Mucosa of gallbladder (tissue), 1 donor: ENCODE measurements at regions not wholly inside any gene's neighbourhood (a gene's known extent, or its start where the extent isn't known, plus 50 kb on each side); places are given as distances from the start of the nearest gene placed in this dataset.
"Not testable (repeated sequence)": the region's sequence is repeated elsewhere in the genome, so short reads cannot be mapped to it uniquely, and the experiment has no call there.

Experiments used
- DNase-seq: peaks from one replicate; pipeline ENCODE4 v3.0.0-alpha.2; 2020; ENCODE audit warnings: low spot score
- donor health status: DM: no; HTN: no; CAD: no.

GRCh38 chr15:100720406-100720967, 118.1 kb downstream of the ASB7 start:
- peak; percentile 9 for DNase-seq

DNA sequence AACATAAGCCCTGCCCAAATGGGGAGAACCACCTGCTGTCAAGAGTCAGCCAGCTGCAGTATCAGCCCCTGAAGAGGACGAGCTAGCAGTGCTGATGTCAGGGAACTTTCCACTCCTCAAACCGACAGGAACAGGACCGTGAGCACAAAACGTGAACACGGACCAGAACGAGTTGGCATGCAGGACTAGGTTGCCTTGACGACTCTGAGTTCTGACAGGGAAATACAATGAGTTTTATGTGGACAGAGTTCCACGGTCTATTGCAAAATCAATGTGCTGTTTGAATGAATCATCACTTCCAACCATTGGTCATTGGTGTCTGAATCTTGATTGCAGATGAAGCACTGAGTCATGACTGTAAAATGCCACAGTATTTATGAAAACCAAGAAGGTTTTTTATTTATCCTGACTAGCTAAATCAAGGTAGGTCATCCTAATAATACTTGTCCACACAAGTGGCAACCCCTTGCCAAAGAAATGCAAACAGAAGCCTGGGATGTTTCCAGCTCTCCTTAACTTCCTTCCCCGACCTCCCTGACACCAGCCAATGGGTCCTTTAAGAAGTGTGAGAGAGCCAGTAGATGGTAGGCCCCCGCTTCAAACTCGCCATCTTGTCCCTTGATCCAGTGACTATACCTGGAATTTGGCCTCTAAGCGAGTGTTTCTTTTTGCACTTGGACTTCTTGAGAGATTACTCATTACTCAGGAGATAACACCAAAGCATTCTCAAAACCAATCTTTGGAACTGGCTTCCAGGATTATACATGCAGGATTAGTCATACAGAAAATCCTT, 119.6 kb downstream of the ASB7 start:
- DNase-seq: peak; percentile 87

DNA sequence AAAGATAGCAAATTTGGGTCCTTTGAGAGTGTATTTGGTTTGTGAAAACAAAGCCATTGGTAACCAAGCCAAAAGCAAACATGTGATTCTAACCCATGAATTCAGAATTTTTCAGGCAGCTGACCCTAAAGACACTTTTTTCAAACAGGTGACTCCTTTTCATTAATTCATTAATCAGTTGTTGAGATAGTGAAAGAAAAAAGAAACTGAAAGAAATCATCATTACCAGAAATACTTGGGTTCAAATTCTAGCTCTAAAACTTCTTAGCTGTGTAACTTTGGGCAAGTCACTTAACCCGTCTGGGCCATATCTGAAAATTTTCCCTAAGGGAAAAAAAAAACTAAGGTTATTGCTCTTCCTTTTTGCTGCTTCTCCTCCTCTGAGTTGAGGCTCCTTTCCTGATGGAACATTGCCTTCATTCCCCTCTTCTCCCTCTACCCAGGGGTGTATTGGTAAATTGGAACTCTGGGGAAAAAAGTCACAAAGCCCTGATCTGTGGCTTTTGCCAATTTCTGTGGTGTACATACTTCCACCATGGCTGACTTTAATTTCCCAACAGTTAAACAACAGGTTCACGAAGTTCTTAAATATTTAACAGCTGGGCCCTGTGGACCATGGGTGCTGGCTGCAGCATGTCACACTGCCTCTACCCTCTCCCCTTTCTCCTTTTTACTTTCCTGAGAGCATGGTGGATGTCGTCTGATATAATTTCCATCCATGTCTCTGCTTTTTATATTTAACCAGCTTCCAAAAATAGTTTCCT, 120.3 kb downstream of the ASB7 start:
- no peak for DNase-seq

DNA sequence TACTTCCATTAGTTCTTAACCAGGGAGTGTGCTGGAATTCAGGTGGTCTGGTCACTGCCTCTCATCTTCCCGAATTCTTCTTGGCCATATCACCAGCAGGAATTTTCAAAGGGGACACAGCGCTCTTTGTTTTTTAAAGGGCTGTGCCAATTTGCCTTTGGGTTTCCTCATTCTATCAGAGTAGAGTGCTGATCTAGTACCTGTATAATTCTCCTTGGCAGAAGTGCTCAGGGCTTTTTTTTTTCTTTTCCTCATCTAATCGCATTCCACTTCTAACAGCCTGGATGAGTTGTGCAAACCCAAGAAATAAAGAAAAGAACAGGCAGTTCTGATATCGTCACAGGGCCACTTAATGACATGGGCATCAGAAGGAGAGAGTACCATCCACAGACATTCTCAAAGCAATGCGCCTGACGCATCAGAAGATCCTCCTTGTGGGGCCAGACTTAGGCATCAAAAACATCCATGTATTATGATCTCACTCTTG, 121.0 kb downstream of the ASB7 start:
- DNase-seq: no peak

DNA sequence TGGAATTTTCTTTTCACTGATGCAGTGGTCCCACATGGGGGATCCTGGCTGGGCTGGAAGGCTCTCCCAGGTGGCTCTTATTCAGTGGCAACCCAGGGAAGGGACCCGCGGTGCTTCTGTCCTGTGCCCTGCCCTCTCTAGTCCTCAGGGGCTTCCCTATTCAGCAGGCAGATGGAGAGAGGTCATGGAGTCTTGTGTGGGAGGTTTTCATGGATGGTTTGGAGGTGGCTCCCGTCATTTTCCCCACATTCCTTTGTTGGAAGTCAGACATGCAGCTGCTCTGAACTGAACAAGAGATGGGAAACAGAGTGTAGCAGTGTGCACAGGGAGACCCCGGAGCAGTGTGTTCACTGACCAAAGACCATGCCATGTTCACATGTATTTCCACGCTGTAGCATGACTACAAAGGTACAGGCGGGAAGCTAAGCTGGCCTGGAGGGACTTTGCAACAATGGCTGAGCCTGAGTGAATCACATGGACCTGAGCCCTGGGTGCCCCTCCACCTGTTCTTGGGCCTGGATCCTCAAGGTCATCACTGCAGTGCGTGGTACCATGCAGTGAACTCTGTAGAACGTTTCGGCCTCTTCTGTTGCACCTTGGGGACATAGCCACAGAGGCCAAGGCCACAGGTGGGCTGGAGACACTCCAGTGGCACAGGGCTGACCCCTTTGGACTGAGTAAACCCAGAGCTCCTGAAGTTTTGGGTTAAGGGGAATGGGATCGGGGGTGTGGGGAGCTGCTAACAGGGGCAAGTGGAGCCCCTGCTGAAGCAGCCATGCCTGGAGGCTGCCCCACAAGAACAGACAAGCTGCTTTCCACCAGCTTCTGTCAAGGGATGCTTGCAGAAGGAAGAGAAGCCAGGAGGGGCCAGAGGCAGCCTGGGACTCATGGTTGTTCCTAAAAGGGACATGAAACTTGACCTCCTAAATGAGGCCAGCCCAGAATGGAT, 123.0 kb downstream of the ASB7 start:
- DNase-seq: no peak

- no peak for DNase-seq
Observed at GRCh38 chr15:100726070-100726420, 123.7 kb downstream of the ASB7 start.

DNA sequence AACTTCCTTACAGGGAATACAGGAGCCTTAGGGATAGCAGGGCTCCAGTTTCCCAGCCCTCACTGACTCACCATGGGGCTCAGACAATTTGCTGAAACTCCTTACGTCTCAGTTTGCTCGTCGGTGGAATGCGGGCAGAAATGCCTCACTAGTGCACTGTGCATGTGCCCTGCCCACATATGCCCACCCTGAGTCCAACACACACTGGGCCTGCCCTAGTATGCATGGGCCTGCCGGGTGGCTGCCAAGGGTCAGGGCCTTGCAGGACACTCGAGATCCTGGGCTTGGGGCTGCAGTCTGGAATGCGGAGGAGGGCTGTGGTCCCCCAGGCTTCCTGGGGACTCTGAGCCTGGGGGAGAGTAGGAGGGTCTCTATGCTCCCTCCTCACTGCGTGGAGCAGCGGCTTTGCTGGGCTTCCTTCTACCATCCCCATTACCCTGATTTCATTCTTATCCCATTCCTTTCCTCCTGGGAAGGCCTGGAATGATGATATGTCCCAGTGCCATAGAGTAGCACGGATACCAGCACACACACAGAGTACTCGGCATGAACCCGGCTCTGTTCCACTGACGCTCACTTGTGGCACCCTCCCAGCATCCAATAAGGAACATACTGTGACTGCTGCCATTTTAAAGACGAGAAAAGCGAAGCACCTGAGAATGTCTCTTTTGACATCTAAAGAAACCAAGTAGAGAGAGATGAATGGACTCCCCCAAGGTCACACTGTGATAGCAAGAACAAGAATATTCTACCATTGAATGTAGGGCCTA, 124.2 kb downstream of the ASB7 start:
- DNase-seq: peak; percentile 6

GRCh38 chr15:100727291-100727851, 125.0 kb downstream of the ASB7 start:
- peak; percentile 18 for DNase-seq

DNA sequence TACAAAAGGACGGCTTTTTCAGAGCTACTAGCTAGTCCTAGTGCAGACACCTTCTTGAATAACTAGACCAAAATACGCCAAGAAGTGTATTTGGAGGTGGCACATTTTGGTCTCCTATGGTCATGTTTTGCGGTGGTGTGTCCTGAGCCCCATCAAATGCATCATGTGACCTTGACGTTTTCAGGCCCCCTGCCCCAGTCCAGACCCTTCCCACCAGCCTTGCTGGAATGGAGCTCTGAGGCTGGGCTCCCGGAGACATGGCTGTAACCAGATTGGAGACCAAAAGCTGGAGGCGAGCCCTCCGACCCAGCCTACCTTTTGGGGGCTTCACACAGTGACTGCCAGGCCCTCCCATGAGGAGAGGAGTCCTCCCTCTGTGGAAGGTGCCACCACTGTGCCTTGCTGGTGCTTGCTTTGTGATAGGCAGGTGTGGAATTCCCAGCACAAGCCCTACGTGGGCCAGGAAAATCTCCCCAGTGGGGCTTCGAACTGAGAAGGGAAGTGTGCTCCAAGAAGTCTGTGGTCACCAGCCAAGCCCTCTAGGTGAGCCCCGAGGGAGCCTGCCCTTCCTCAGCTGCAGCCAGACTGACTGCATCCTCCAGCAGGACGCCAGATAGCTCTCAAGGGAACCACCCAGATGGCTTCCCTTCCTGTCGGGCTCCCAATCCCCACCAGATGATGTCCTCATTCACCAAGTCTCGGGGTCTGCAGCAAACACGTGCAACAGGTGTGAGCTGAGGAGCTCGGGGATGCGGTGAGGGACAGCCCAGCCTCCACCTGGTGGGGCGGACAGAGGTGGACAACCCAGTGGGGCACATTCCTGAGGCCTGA, 126.2 kb downstream of the ASB7 start:
- DNase-seq: no peak

DNA sequence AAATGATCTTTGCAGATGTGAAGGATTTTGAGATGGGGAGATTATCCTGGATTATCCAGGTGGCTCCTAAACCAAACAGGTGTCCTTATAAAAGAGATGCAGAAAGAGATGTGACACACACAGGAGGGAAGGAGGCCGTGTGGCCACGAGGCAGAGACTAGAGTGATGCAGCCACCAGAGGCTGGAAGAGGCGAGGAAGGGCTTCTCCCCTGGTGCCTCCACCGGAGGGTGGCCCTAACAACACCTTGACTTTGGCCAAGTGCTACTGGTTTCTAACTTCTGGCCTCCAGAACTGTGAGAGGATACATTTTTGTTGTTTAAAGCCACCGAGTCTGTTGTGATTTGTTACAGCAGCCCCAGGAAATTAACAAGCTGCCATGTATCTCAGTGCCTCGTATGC, 127.1 kb downstream of the ASB7 start:
- DNase-seq: no peak

GRCh38 chr15:100730129-100730528, 127.7 kb downstream of the ASB7 start:
- DNase-seq: no peak

- DNase-seq: no peak
Observed at GRCh38 chr15:100730655-100731266, 128.4 kb downstream of the ASB7 start.

DNA sequence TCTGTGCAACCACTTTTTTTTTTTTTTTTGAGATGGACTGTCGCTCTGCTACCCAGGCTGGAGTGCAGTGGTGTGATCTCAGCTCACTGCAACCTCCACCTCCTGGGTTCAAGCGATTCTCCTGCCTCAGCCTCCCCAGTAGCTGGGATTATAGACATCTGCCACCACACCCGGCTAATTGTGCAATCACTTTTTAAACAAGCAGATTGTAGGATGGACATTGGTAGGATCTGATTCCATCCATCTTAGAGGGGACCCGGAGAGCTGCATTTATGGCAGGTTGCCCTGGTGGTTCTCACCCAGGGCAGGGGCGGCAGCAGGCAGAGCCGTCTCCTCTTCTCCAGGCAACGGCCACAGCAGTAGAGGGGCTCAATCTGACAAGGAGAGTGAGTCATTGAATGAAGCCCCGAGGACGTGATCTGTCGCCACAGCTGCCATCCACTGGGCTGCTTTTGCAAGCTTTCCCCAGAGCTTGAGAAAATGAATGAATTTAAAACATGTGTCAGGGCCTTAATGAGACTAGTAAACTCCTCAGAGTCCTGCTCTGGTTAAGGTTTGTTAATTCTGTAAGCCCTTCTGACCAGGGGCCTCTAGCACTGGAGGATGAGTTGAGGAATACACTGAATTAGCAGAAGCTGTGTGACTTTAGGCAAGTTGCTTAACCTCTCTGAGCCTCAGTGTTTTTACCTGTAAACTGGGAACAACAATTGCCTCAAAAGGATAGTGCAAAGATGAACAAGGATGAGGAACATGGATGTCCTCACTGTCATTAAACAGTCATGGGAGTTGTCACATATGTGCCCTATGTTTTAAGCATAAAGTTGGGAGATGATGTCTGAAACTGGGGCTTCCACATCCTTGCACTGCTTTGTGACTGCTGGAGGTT, 129.1 kb downstream of the ASB7 start:
- no peak for DNase-seq

- DNase-seq: no peak
Observed at GRCh38 chr15:100732211-100733055, 130.0 kb downstream of the ASB7 start.

DNA sequence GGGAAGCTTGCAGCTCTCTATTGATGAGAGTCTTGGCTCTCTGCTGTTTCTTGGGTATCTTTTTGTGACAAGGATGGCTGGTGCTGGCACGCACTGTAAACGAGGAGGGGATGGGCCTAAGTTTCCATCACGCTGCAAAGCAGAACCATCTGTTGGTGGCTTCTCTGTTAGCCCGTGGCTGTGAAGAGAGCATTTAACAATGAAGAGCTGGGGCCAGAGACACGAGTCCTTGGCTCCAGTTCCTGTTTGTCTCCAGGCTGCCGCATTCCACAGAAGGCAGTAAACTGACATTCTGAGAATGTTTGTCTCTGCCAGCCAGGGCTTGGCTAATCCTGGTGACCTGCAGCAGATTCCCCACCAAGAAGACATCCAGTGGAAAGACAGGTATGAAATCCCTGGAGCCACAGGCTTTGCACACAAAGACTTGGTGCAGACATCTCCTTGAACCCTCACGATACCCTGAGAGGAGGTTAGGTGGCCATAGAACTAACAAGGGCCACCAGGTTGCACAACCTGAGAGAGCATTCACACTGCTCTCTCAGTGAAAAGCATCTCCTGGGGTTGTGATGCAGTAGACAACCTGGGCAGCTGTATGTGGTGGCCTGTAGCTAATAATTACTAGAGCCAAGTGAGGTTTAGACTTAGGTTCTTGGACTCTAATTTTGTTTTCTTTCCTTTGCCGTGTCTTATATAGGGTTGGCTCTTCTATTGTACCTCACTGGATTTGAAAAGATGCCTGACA, 130.9 kb downstream of the ASB7 start:
- no peak for DNase-seq

- not testable (repeated sequence) for DNase-seq
Observed at GRCh38 chr15:100733843-100734185, 131.4 kb downstream of the ASB7 start.

GRCh38 chr15:100734586-100734985, 132.2 kb downstream of the ASB7 start:
- no peak for DNase-seq
